Activated naive CD4-positive, alpha-beta T cell treated with anti-CD3 and anti-CD28 coated beads, Interleukin-2, amount 50 U/mL, for 24 hours (primary cell): ENCODE measurements at regions not wholly inside any gene's neighbourhood (a gene's known extent, or its start where the extent isn't known, plus 50 kb on each side); places are given as distances from the start of the nearest gene placed in this dataset.

Experiments used
- H3K27ac Mint-ChIP-seq: one replicate; pipeline ENCODE4 v1.8.0; 2021; ENCODE audit warnings: mild to moderate bottlenecking, mixed read lengths
- H3K27me3 Mint-ChIP-seq: one replicate; pipeline ENCODE4 v1.8.0; 2021; ENCODE audit warnings: mixed read lengths
- H3K36me3 Mint-ChIP-seq: one replicate; pipeline ENCODE4 v1.8.0; 2021; ENCODE audit warnings: mixed read lengths
- H3K4me1 Mint-ChIP-seq: one replicate; pipeline ENCODE4 v1.8.0; 2021; ENCODE audit warnings: mixed read lengths
- H3K4me3 Mint-ChIP-seq: one replicate; pipeline ENCODE4 v1.8.0; 2021; ENCODE audit warnings: mild to moderate bottlenecking, mixed read lengths
- H3K9me3 Mint-ChIP-seq: one replicate; pipeline ENCODE4 v1.8.0; 2021; ENCODE audit warnings: mixed read lengths

GRCh38 chr6:168906391-168906790, 347.3 kb downstream of the THBS2 start:
- Mint-ChIP-seq H3K27me3 (no peaks in the 10 kb centered on the region), H3K4me1 (peaks cover 6% of the 10 kb centered on the region), H3K9me3 (peaks cover 4% of the 10 kb centered on the region), H3K4me3 (no peak overlapping the region), H3K36me3 (peaks cover 3% of the 10 kb centered on the region), H3K27ac (no peak overlapping the region)

DNA sequence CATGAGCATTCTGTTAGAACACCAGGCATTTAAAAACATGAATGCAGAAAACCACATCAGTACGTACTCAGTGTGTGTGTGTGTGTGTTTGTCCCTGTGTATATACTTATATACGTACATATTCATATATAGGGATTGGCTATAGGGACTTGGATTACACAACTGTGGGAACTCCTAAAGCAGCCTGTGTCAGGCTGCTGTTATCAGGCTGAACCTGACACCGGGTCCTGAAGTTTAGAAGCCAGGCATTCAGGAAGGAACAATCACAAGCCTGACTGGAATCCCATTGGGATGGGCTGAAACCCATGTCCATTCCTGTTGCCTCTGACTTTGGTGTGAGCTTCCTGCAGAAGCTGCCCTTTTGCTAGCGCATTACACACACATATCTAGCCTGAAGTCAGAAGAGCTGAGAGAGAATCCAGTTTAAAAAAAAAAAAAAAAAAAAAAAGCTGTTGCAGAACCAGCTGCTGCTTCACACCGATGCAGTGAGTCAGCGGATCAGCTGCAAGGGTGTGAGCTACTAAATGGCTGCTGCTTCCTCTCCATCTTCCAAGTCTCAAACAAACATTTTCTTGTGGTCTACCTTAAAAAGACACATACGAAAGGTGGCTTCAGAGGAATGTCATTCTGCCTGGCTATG, 348.1 kb downstream of the THBS2 start:
- no peak overlapping the region for H3K27ac Mint-ChIP-seq
- H3K9me3 Mint-ChIP-seq, result peaks cover 4% of the 10 kb centered on the region

DNA sequence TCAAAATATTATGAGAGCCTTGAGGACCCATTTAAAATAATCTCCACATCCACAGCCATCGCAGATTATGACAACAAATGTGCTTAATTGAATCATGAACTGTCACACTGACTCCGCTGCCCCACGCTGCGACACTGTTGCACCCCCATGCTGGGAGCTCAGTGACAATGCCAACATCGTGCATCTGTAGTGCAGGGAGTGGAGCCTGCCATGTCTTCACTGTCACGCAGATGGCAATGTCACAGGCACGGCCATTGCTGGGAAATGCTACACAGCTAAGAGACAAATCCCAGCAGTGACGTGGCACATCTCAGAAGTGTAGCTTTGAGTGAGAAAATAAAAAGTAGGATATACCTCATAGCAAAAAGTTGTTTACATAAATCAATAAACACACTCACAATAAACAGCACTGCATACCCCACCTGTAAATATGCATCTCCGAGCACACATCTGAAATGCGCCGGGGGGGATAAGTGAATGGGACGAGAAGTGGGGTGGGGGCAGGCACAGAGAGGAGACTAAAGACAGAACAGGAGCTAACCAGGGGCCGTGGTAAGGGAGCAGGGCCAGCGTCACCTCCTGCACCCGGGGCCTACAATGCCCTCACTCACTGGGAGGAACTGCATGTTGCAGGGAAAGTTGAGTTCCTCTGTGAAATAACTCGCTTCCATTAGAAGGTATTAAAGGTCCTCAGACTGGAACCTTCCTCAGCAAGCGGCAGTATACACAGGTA, 349.9 kb downstream of the THBS2 start:
- Mint-ChIP-seq H3K27me3 (no peaks in the 10 kb centered on the region), H3K9me3 (peaks cover 4% of the 10 kb centered on the region), H3K4me3 (no peak overlapping the region), H3K36me3 (peaks cover 3% of the 10 kb centered on the region), H3K4me1 (peaks cover 6% of the 10 kb centered on the region), H3K27ac (no peak overlapping the region)

More for the DNA sequence above, 348.1 kb downstream of the THBS2 start:
- peaks cover 6% of the 10 kb centered on the region for H3K4me1 Mint-ChIP-seq
- no peaks in the 10 kb centered on the region for H3K27me3 Mint-ChIP-seq
- H3K4me3 Mint-ChIP-seq, result no peak overlapping the region
- H3K36me3 Mint-ChIP-seq, result peaks cover 3% of the 10 kb centered on the region

DNA sequence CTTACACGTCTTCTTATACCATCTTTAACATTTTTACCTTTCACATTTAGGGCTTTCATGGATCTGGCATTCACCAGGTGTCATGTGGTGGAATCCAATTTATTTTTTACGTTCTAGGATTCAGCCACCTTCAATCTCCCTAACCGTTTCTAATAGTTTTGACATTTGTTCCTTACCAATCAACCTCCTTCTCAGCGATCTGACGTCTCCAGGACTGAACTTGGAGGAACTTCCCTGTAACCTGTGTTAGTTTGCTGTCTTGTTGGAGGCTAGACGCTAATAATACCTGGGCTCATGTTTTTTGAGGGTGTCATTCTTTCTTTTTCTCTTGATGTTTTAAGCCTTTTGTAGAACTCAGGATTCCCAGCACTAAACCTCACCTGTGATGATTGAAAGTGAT, 351.6 kb downstream of the THBS2 start:
- Mint-ChIP-seq H3K36me3 (no peaks in the 10 kb centered on the region), H3K4me1 (peaks cover 6% of the 10 kb centered on the region), H3K4me3 (no peak overlapping the region), H3K27ac (no peak overlapping the region), H3K27me3 (no peaks in the 10 kb centered on the region), H3K9me3 (peaks cover under 1% of the 10 kb centered on the region)

- H3K4me3 Mint-ChIP-seq, result no peak overlapping the region
- H3K27ac Mint-ChIP-seq, result no peak overlapping the region
- no peaks in the 10 kb centered on the region for H3K27me3 Mint-ChIP-seq
- H3K36me3 Mint-ChIP-seq, result no peaks in the 10 kb centered on the region
- H3K4me1 Mint-ChIP-seq, result peaks cover 4% of the 10 kb centered on the region
- H3K9me3 Mint-ChIP-seq, result no peaks in the 10 kb centered on the region
Observed at GRCh38 chr6:168901076-168901475, 352.6 kb downstream of the THBS2 start.

DNA sequence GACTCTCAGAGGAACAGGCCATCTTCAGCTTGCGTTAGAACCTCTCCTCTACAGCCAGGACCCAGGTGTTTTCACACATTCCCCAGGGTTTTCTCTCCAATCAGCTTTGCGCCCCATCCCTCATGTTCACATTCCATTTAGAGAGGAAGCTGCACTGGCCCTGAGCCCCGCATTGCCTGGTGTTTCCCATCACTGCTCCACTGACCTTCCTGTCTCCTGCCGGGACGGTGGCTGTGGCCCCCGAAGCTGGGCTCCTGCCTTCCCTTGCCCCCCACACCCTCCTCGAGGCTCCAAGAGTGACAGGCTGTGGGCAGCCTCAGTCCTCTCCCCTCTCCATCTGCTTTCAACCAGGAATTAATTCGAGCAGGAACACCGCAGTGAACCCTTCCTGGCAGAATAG, 357.3 kb downstream of the THBS2 start:
- Mint-ChIP-seq H3K4me3 (no peak overlapping the region), H3K27me3 (no peaks in the 10 kb centered on the region), H3K4me1 (peaks cover 18% of the 10 kb centered on the region), H3K36me3 (no peaks in the 10 kb centered on the region), H3K27ac (no peak overlapping the region), H3K9me3 (no peaks in the 10 kb centered on the region)

GRCh38 chr6:168895102-168895812, 358.4 kb downstream of the THBS2 start:
- H3K27me3 Mint-ChIP-seq, result no peaks in the 10 kb centered on the region
- H3K4me1 Mint-ChIP-seq, result peaks cover 18% of the 10 kb centered on the region
- H3K36me3 Mint-ChIP-seq, result no peaks in the 10 kb centered on the region
- no peaks in the 10 kb centered on the region for H3K9me3 Mint-ChIP-seq
- H3K4me3 Mint-ChIP-seq, result peak overlapping the region; percentile 69
- no peak overlapping the region for H3K27ac Mint-ChIP-seq

GRCh38 chr6:168892031-168892430, 361.6 kb downstream of the THBS2 start:
- Mint-ChIP-seq H3K27ac (no peak overlapping the region), H3K4me3 (no peak overlapping the region), H3K27me3 (no peaks in the 10 kb centered on the region), H3K36me3 (no peaks in the 10 kb centered on the region), H3K4me1 (peaks cover 18% of the 10 kb centered on the region), H3K9me3 (no peaks in the 10 kb centered on the region)

DNA sequence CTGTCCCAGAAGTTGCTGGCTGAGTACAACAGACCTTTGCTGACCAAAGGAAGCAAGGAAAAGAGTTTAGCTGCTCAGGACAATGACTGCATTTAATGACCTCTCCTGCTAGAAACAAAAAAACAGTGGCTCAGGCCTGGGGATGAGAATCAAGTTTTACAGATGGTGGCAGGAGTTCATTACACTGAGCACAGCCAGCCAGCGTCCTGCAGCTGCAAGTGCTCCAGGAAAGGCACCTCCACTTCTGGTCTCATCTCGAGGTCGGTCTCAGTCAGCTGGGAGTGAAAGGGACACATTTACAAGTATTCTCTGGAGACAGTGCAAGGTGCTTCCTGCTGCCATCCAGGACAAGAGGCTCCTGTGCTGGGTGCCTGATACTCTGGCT, 362.7 kb downstream of the THBS2 start:
- Mint-ChIP-seq H3K27ac (no peak overlapping the region), H3K27me3 (no peaks in the 10 kb centered on the region), H3K4me1 (peaks cover 16% of the 10 kb centered on the region), H3K9me3 (no peaks in the 10 kb centered on the region), H3K36me3 (no peaks in the 10 kb centered on the region), H3K4me3 (no peak overlapping the region)

DNA sequence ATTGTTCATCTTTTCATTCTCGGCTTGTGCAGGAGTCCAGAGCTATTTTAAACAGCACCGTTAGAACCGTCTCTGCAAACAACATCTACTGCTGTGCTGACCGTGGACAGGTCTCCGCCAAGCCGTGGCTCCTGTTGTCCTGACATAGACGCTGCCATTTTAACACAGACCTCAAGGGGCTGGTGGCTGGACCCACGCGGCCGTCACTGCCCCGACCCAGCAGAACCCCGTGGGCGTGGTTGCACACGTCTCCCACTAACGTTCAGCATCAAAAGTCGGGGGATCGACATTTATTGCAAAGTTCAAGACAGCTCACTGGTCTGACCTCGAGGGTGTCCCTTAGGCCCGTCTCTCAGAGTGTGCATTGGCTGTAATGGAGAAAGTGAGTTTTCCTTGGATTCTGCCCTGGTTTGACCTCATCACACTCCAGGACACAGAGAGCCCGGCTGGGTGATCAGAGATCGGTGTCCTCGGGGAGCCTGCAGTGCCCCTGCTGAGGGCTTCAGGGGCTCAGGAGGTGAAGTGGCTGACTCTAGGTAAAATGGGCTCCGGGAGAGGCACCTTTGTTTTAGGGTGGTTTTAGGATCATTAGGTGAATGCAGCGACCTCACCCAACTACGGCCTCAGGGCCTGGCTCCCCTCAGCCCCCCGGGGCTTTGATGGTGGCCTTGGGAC, 363.2 kb downstream of the THBS2 start:
- Mint-ChIP-seq H3K4me1 (peaks cover 11% of the 10 kb centered on the region), H3K36me3 (no peaks in the 10 kb centered on the region)

GRCh38 chr6:168888786-168889345, 364.8 kb downstream of the THBS2 start:
- Mint-ChIP-seq H3K4me3 (no peak overlapping the region), H3K27me3 (no peaks in the 10 kb centered on the region), H3K27ac (no peak overlapping the region), H3K36me3 (no peaks in the 10 kb centered on the region), H3K4me1 (peaks cover 7% of the 10 kb centered on the region), H3K9me3 (no peaks in the 10 kb centered on the region)

More for the DNA sequence above, 363.2 kb downstream of the THBS2 start:
- no peak overlapping the region for H3K4me3 Mint-ChIP-seq
- H3K27me3 Mint-ChIP-seq, result no peaks in the 10 kb centered on the region
- H3K9me3 Mint-ChIP-seq, result no peaks in the 10 kb centered on the region
- H3K27ac Mint-ChIP-seq, result no peak overlapping the region

- Mint-ChIP-seq H3K27ac (no peak overlapping the region), H3K4me1 (peaks cover 12% of the 10 kb centered on the region), H3K4me3 (no peak overlapping the region), H3K36me3 (no peaks in the 10 kb centered on the region), H3K9me3 (no peaks in the 10 kb centered on the region), H3K27me3 (no peaks in the 10 kb centered on the region)
Observed at GRCh38 chr6:168888102-168888501, 365.5 kb downstream of the THBS2 start.

DNA sequence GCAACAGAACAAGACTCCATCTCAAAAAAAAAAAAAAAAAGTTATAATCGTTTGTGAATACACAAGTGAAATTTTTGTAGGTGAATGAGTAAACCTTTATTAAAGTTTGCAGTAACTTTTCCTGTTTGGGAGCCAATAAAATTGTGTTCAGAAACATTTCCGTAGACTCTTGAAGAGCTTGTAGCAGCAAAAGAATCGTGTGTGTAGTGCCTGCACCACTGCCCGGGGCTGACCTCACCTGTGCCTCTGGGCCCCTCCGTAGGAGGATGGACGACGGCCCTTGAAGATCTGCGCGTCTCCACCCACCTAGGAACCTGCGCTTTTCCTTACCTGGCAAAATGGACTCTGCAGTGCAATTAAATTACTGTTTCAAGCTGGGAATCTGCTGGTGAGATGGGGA, 366.0 kb downstream of the THBS2 start:
- no peak overlapping the region for H3K27ac Mint-ChIP-seq
- H3K27me3 Mint-ChIP-seq, result no peaks in the 10 kb centered on the region
- no peak overlapping the region for H3K4me3 Mint-ChIP-seq
- H3K36me3 Mint-ChIP-seq, result no peaks in the 10 kb centered on the region
- no peaks in the 10 kb centered on the region for H3K9me3 Mint-ChIP-seq
- peaks cover 12% of the 10 kb centered on the region for H3K4me1 Mint-ChIP-seq

GRCh38 chr6:168886964-168887363, 366.7 kb downstream of the THBS2 start:
- no peaks in the 10 kb centered on the region for H3K27me3 Mint-ChIP-seq
- H3K9me3 Mint-ChIP-seq, result no peaks in the 10 kb centered on the region
- H3K4me3 Mint-ChIP-seq, result no peak overlapping the region
- peaks cover 12% of the 10 kb centered on the region for H3K4me1 Mint-ChIP-seq
- peak overlapping the region; percentile 2 for H3K27ac Mint-ChIP-seq
- H3K36me3 Mint-ChIP-seq, result no peaks in the 10 kb centered on the region
